Ovary (tissue), 3 donors: ENCODE measurements at regions not wholly inside any gene's neighbourhood (a gene's known extent, or its start where the extent isn't known, plus 50 kb on each side); places are given as distances from the start of the nearest gene placed in this dataset.

ENCODE experiments used
- CTCF ChIP-seq, 3 donors: fragments of 450-650 bp in 2 of 3; fragments of 200-600 bp in 1 of 3; IDR thresholded peaks; one replicate each; pipeline versions ENCODE4 v1.5.1 to v1.8.0; 2016 to 2022; ENCODE audit warnings: antibody characterized with exemption in 3 of 3, mild to moderate bottlenecking in 1 of 3
- EP300 ChIP-seq: sonication (generic); formaldehyde crosslinking; IDR thresholded peaks from one replicate; pipeline ENCODE4 v1.6.1; 2017; ENCODE audit warnings: antibody characterized with exemption
- POLR2A ChIP-seq: fragments of 450-650 bp; IDR thresholded peaks from one replicate; pipeline ENCODE4 v1.6.1; 2017; ENCODE audit warnings: antibody characterized with exemption, mild to moderate bottlenecking, moderate library complexity
- donor health status: DM: no; HTN: no; CAD: no.

- no peak for TF ChIP-seq CTCF (IDR thresholded peaks at IDR 0.05)
- TF ChIP-seq POLR2A: no peak
- TF ChIP-seq EP300: no peak
Measured at GRCh38 chr4:61128682-61129081, 71.4 kb upstream of the ADGRL3 start.
